Stomach (tissue), 8 donors: ENCODE measurements at regions not wholly inside any gene's neighbourhood (a gene's known extent, or its start where the extent isn't known, plus 50 kb on each side); places are given as distances from the start of the nearest gene placed in this dataset.

Source experiments
- DNase-seq, 2 donors: peaks; one replicate each; pipeline versions ENCODE4 v3.0.0 to v3.0.0-alpha.2; 2013 to 2019
- H3K27ac ChIP-seq, 5 donors: fragments of 200-600 bp in 4 of 5; sonication (generic) in 4 of 5; one replicate each; pipeline ENCODE4 v1.5.1; 2013 to 2019; ENCODE audit warnings: mild to moderate bottlenecking in 1 of 5, moderate library complexity in 1 of 5
- H3K27me3 ChIP-seq, 3 donors: fragments of 200-600 bp; sonication (generic); one replicate each; pipeline ENCODE4 v1.5.1; 2017 to 2019; ENCODE audit warnings: mixed run types in 1 of 3
- H3K36me3 ChIP-seq, 4 donors: fragments of 200-600 bp; sonication (generic); 1 replicate in 3 of 4; 2 replicates in 1 of 4; pipeline ENCODE4 v1.5.1; 2016 to 2019
- H3K4me1 ChIP-seq, 4 donors: fragments of 200-600 bp; sonication (generic); one replicate each; pipeline ENCODE4 v1.5.1; 2016 to 2019
- H3K4me3 ChIP-seq, 4 donors: fragments of 200-600 bp; sonication (generic) in 3 of 4; one replicate each; pipeline ENCODE4 v1.5.1; 2016 to 2019; ENCODE audit warnings: mild to moderate bottlenecking in 1 of 4
- H3K9me3 ChIP-seq, 4 donors: fragments of 200-600 bp; sonication (generic); one replicate each; pipeline ENCODE4 v1.5.1; 2016 to 2019
- EP300 ChIP-seq: sonication (generic); formaldehyde crosslinking; IDR thresholded peaks from one replicate; pipeline ENCODE4 v1.6.1; 2017; ENCODE audit warnings: antibody characterized with exemption
- POLR2A ChIP-seq, 4 donors: fragments of 450-650 bp; IDR thresholded peaks; one replicate each; pipeline ENCODE4 v1.6.1; 2016; ENCODE audit warnings: antibody characterized with exemption in 4 of 4, control low read depth in 2 of 4, mild to moderate bottlenecking in 1 of 4, moderate library complexity in 1 of 4
- POLR2AphosphoS5 ChIP-seq, 3 donors: sonication (generic); formaldehyde crosslinking; IDR thresholded peaks; one replicate each; pipeline ENCODE4 v1.6.1; 2016; ENCODE audit warnings: antibody characterized with exemption in 3 of 3
- WGBS, 5 donors: extraction: QIAGEN DNeasy Blood & Tissue Kit in 3 of 5; methylation state at CpG; one replicate each; pipeline versions ENCODE4 v1.1.5 to v1.1.7; 2013 to 2018; 5-methylcytosine and 5-hydroxymethylcytosine counted together
- intact Hi-C: fragments of 100-400 bp; cut with DNase I; formaldehyde crosslinking; loops from one replicate; pipeline ENCODE4 v1.15.1; 2023; ENCODE audit warnings: low total_unique reads
- TF ChIP-seq, protein P1 (sequence below), 7 experiments: fragments of 450-650 bp in 4 of 7; fragments of 200-600 bp in 3 of 7; sonication (generic) in 3 of 7; IDR thresholded peaks; one replicate each; pipeline ENCODE4 v1.5.1; 2016 to 2019; ENCODE audit warnings: antibody characterized with exemption in 7 of 7, control low read depth in 2 of 7, mild to moderate bottlenecking in 1 of 7
- donor health status: healthy with polysubstance abuse.
- donor health status: Bipolar disorder and iron deficiency.
- donor health status: healthy.

DNA sequence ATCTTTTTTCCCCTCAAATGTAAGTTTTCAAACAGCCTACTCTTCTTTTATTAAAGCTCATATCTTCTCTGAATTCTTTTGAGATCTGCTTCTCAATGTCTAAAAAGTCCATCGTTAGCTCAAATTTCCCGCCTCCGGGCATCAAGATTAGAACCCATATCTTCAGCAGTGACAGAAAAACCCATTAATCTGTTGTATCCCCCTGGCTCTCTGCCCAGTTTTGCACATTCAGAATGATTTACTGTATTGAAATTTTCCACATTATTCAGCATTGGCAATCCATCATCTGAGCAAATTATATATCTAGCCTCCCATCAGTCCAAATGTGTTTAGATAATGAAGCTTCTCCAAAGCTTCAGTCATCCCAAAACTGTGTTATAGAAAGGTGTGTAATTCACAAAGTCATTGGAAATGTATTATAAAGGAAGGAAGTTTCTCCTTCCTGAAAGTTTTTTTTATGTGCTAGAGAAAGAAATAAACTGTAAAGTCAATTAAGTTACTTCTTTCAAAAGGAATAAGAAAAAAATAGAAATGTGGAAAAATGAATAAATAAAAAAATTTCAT is 849.9 kb downstream of the MAT2B start:
- H3K36me3 ChIP-seq = no peaks in the 10 kb centered on the region
- TF ChIP-seq, protein P1, sequence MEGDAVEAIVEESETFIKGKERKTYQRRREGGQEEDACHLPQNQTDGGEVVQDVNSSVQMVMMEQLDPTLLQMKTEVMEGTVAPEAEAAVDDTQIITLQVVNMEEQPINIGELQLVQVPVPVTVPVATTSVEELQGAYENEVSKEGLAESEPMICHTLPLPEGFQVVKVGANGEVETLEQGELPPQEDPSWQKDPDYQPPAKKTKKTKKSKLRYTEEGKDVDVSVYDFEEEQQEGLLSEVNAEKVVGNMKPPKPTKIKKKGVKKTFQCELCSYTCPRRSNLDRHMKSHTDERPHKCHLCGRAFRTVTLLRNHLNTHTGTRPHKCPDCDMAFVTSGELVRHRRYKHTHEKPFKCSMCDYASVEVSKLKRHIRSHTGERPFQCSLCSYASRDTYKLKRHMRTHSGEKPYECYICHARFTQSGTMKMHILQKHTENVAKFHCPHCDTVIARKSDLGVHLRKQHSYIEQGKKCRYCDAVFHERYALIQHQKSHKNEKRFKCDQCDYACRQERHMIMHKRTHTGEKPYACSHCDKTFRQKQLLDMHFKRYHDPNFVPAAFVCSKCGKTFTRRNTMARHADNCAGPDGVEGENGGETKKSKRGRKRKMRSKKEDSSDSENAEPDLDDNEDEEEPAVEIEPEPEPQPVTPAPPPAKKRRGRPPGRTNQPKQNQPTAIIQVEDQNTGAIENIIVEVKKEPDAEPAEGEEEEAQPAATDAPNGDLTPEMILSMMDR (IDR thresholded peaks at IDR 0.05) = no peak
- TF ChIP-seq POLR2A (IDR thresholded peaks at IDR 0.05) = no peak
- TF ChIP-seq POLR2AphosphoS5 (IDR thresholded peaks at IDR 0.05) = no peak
- no peak for DNase-seq

DNA sequence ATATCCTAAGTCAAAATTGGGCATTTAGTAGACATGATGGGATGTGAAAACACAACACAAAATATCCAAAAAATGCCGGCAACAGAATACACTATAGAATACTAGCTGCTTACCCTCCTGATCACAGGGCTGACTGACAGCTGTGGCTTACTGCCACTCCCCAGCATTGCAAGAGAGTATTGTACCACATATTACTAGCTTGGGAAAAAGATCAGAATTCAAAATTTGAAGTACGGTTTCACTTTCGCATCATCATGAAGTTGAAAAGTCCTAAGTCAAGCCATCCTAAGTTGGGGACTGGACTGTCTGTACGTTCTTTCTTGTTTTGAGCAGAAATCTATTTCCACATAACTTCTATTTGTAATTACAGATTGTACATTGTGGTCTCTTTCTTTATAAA is 851.4 kb downstream of the MAT2B start:
- H3K9me3 ChIP-seq = no peaks in the 10 kb centered on the region
- DNase-seq = no peak
- H3K36me3 ChIP-seq = no peaks in the 10 kb centered on the region
- H3K4me3 ChIP-seq = no peak overlapping the region
- no peak for TF ChIP-seq POLR2AphosphoS5 (IDR thresholded peaks at IDR 0.05)
- no peak for TF ChIP-seq EP300
- TF ChIP-seq POLR2A (IDR thresholded peaks at IDR 0.05) = no peak
- TF ChIP-seq, protein P1 (IDR thresholded peaks at IDR 0.05) = no peak
- 88 to 94% (median 92%) methylated on average over 4 of the region's 4 CpGs for WGBS, 5 donors
- H3K4me1 ChIP-seq = peaks cover 0 to 4% (median 0%) of the 10 kb centered on the region in 4 donors
- H3K27me3 ChIP-seq = no peaks in the 10 kb centered on the region
- no peak overlapping the region for H3K27ac ChIP-seq
- intact Hi-C loops = no loop called here

More for the DNA sequence above, 849.9 kb downstream of the MAT2B start:
- H3K9me3 ChIP-seq = no peaks in the 10 kb centered on the region
- no peak overlapping the region for H3K4me3 ChIP-seq
- no peaks in the 10 kb centered on the region for H3K27me3 ChIP-seq
- H3K4me1 ChIP-seq = peaks cover 0 to 4% (median 0%) of the 10 kb centered on the region in 4 donors
- intact Hi-C loops = no loop called here
- 67 to 92% (median 83%) methylated on average over 3 of the region's 3 CpGs for WGBS, 5 donors
- no peak overlapping the region for H3K27ac ChIP-seq

DNA sequence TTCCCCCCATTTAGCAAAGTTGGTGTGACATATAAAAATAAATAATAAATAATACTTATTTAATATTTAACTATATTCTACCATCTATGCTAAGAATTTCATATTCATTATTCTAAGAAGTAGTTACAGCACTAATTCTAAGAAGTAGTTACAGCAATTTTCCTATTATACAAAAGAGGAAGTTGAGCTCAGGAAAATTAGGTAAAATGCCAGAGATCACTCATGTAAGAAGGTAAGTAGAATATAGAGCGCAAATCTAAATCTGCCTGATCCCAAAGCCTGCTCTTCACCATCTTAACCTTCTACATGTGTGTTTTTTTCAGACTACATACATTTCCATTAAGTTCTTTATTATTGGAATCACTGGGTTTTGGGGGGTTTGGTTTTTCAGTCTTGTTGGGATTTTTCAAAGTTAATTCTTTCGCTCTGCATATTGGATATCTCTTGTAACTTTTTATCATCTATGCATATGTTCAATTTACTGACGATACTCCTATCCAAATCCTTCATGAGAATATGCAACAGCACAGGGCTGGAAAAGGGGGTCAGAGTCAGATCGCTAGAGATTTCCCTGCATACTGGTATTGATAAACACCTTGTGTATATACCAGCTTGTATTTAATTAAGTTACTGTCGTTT is 852.1 kb downstream of the MAT2B start:
- Histone ChIP-seq H3K36me3 (no peaks in the 10 kb centered on the region), H3K4me1 (peaks cover 0 to 4% (median 0%) of the 10 kb centered on the region in 4 donors), H3K27me3 (no peaks in the 10 kb centered on the region), H3K9me3 (no peaks in the 10 kb centered on the region), H3K27ac (no peak overlapping the region), H3K4me3 (no peak overlapping the region)
- WGBS, 5 donors = 78 to 87% (median 85%) methylated on average over 5 of the region's 5 CpGs
- DNase-seq = no peak
- intact Hi-C loops = no loop called here
- no peak for TF ChIP-seq POLR2AphosphoS5 (IDR thresholded peaks at IDR 0.05)

DNA sequence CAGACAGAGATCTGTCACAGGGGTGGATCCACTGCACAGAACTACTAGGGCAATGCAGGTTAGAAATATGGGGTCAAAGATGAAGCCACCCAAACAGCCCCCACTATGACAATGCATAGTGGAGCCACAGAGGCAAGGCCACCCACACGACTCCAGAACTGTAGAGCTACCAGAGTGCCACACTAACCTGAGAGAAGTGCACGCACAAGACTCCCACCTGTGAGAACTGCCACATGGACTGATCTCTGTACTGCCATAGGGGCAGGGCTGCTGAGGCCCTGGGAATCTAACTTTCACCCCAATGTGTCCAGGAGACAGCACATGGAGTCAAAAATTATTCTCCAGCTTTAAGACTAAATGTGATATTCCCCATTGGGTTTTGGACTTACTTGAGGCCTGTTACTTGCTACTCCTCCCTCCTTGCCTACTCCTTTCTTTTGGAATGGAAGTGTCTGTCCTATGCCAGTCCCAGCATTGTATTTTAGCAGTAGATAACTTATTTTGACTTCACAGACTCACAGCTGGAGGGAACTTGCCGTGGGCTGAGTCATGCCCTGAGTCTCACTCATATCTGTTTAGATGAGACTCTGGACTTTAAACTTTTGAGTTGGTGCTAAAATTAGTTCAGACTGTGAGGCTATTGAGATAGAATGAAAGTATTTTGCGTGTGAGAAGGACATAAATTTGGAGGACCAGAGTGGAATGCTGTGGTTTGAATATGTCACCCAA is 853.3 kb downstream of the MAT2B start:
- 41 to 73% (median 68%) methylated on average over 3 to 4 of the region's 4 CpGs for WGBS, 5 donors
- H3K27me3 ChIP-seq = no peaks in the 10 kb centered on the region
- no peak overlapping the region for H3K27ac ChIP-seq
- H3K4me1 ChIP-seq = no peaks in the 10 kb centered on the region
- no peak for DNase-seq
- H3K9me3 ChIP-seq = no peaks in the 10 kb centered on the region
- TF ChIP-seq POLR2A (IDR thresholded peaks at IDR 0.05) (no peak), EP300 (no peak), POLR2AphosphoS5 (IDR thresholded peaks at IDR 0.05) (no peak)
- TF ChIP-seq, protein P1 (IDR thresholded peaks at IDR 0.05) = no peak
- H3K36me3 ChIP-seq = no peaks in the 10 kb centered on the region
- no peak overlapping the region for H3K4me3 ChIP-seq
- intact Hi-C loops = no loop called here
